ENCODE measurements at regions not wholly inside any gene's neighbourhood (a gene's known extent, or its start where the extent isn't known, plus 50 kb on each side); places are given as distances from the start of the nearest gene placed in this dataset.
"Not testable (repeated sequence)": the region's sequence is repeated elsewhere in the genome, so short reads cannot be mapped to it uniquely, and the experiment has no call there.

- Histone ChIP-seq H3K27me3 (no peaks in the 10 kb centered on the region), H3K4me3 (no peak overlapping the region), H3K4me1 (no peaks in the 10 kb centered on the region), H3K9me3 (no peaks in the 10 kb centered on the region), H3K36me3 (no peaks in the 10 kb centered on the region), H3K27ac (no peak overlapping the region)
- TF ChIP-seq CTCF (IDR thresholded peaks at IDR 0.05 in 4 of 5, conservative IDR thresholded peaks at IDR 0.05 in 1 of 5) (no peak), POLR2A (IDR thresholded peaks at IDR 0.05) (no peak)
- DNase-seq (no peak), ATAC-seq (no peak)
- in situ Hi-C loops (cut with MboI; ENCODE audit: low sequenced_read_pairs in 4 of 4): no loop called here
- intact Hi-C loops (cut with DNase I; ENCODE audit: low total_unique reads): no loop called here
Observed at GRCh38 chr7:153217032-153217431, 457.5 kb downstream of the ACTR3B start.

DNA sequence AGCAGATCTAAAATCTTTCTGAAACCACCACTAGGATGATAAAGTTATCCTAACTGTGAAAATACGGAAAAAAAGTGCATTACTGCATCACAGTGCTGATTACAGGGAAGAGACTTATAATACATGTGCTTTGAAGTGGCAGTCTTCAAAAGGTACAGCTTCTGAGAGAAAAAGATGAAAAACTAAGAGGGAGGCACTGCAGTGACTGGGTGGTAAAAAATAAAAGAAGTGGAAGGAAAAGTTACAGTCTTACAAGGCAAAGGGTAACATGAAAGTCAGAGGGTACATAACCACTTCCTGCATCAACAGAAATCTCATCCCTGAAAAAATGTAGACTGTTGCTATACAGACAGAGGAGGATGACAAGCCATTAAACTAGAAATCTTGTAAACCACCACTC lies 465.3 kb downstream of the ACTR3B start:
- H3K4me3 ChIP-seq: no peak overlapping the region
- TF ChIP-seq CTCF (IDR thresholded peaks at IDR 0.05 in 4 of 5, conservative IDR thresholded peaks at IDR 0.05 in 1 of 5) (no peak), POLR2A (IDR thresholded peaks at IDR 0.05) (no peak)
- H3K36me3 ChIP-seq: no peaks in the 10 kb centered on the region
- no peaks in the 10 kb centered on the region for H3K4me1 ChIP-seq
- no peak overlapping the region for H3K27ac ChIP-seq
- H3K9me3 ChIP-seq: no peaks in the 10 kb centered on the region
- in situ Hi-C loops (cut with MboI; ENCODE audit: low sequenced_read_pairs in 4 of 4) (no loop called here), intact Hi-C loops (cut with DNase I; ENCODE audit: low total_unique reads) (no loop called here)
- ATAC-seq (no peak), DNase-seq (no peak)
- no peaks in the 10 kb centered on the region for H3K27me3 ChIP-seq

DNA sequence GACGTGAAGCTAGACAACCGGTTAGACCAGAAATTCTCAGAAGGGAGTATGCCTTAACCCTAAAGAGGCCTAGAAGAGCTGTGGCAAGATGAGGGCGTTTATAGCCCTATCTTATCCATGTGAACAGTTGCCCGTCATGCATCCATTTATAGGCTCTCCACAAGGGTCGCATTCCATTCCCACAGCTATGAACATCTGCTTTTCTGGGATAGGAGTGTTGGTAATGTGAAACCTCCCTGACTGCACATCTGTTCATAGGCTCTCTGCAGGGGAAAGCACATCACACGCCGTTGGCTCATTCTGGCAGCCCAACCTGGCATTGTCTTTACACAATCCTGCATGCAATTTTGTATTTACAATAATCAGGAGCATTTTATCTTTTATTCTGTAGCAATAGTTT lies 485.6 kb downstream of the ACTR3B start:
- H3K27me3 ChIP-seq; intact Hi-C loops (cut with DNase I; ENCODE audit: low total_unique reads); in situ Hi-C loops (cut with MboI; ENCODE audit: low sequenced_read_pairs in 4 of 4); DNase-seq; H3K9me3 ChIP-seq; H3K36me3 ChIP-seq; H3K4me3 ChIP-seq; H3K27ac ChIP-seq; H3K4me1 ChIP-seq; ATAC-seq: not testable (repeated sequence)

GRCh38 chr7:153245809-153246208 lies 486.3 kb downstream of the ACTR3B start:
- no peaks in the 10 kb centered on the region for H3K36me3 ChIP-seq
- DNase-seq (no peak), ATAC-seq (no peak)
- no peaks in the 10 kb centered on the region for H3K27me3 ChIP-seq
- in situ Hi-C loops (cut with MboI; ENCODE audit: low sequenced_read_pairs in 4 of 4): no loop called here
- no peak overlapping the region for H3K27ac ChIP-seq
- no peaks in the 10 kb centered on the region for H3K9me3 ChIP-seq
- no peak overlapping the region for H3K4me3 ChIP-seq
- intact Hi-C loops (cut with DNase I; ENCODE audit: low total_unique reads): no loop called here
- no peaks in the 10 kb centered on the region for H3K4me1 ChIP-seq
- TF ChIP-seq CTCF (IDR thresholded peaks at IDR 0.05 in 4 of 5, conservative IDR thresholded peaks at IDR 0.05 in 1 of 5) (no peak), POLR2A (IDR thresholded peaks at IDR 0.05) (no peak)

- Histone ChIP-seq H3K9me3 (no peaks in the 10 kb centered on the region), H3K36me3 (no peaks in the 10 kb centered on the region), H3K4me3 (no peak overlapping the region), H3K27me3 (no peaks in the 10 kb centered on the region), H3K4me1 (no peaks in the 10 kb centered on the region), H3K27ac (no peak overlapping the region)
- ATAC-seq (no peak), DNase-seq (no peak)
- intact Hi-C loops (cut with DNase I; ENCODE audit: low total_unique reads) (no loop called here), in situ Hi-C loops (cut with MboI; ENCODE audit: low sequenced_read_pairs in 4 of 4) (no loop called here)
- TF ChIP-seq POLR2A (IDR thresholded peaks at IDR 0.05) (no peak), CTCF (IDR thresholded peaks at IDR 0.05 in 4 of 5, conservative IDR thresholded peaks at IDR 0.05 in 1 of 5) (no peak)
Observed at GRCh38 chr7:153247926-153248325, 488.4 kb downstream of the ACTR3B start.

All from gastrocnemius medialis (tissue), 4 donors.